Uterus (tissue), 2 donors: ENCODE measurements at regions not wholly inside any gene's neighbourhood (a gene's known extent, or its start where the extent isn't known, plus 50 kb on each side); places are given as distances from the start of the nearest gene placed in this dataset.

Experiments used
- POLR2A ChIP-seq, 2 donors: fragments of 450-650 bp; IDR thresholded peaks; one replicate each; pipeline ENCODE4 v1.6.1; 2016; ENCODE audit warnings: antibody characterized with exemption in 2 of 2, mild to moderate bottlenecking in 1 of 2, moderate library complexity in 1 of 2
- TF ChIP-seq, protein P1 (sequence below), 4 experiments: fragments of 200-600 bp in 2 of 4; fragments of 450-650 bp in 2 of 4; sonication (generic) in 2 of 4; IDR thresholded peaks; one replicate each; pipeline ENCODE4 v1.5.1; 2016 to 2019; ENCODE audit warnings: antibody characterized with exemption in 4 of 4, mild to moderate bottlenecking in 2 of 4, moderate library complexity in 1 of 4

DNA sequence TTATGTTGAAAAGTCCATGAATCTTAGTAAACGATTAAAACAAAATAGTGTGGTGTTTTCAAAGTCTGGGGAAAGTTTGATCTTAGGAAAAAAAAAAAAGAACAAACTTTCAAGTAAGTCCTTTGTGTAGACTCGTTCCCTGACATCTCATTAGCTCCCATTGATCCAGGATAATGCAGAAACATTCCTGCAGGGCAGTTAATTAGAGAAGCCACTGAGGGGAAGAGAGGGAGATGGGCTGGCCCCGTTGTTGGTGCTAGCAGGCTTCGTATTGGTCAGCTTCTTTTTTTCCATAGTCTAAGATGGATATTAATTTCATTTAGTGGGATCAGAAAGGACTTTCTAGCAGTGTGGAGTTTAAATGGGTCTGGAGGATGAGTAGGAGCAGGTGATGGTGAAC, 340.2 kb downstream of the DRD1 start:
- TF ChIP-seq, protein P1, sequence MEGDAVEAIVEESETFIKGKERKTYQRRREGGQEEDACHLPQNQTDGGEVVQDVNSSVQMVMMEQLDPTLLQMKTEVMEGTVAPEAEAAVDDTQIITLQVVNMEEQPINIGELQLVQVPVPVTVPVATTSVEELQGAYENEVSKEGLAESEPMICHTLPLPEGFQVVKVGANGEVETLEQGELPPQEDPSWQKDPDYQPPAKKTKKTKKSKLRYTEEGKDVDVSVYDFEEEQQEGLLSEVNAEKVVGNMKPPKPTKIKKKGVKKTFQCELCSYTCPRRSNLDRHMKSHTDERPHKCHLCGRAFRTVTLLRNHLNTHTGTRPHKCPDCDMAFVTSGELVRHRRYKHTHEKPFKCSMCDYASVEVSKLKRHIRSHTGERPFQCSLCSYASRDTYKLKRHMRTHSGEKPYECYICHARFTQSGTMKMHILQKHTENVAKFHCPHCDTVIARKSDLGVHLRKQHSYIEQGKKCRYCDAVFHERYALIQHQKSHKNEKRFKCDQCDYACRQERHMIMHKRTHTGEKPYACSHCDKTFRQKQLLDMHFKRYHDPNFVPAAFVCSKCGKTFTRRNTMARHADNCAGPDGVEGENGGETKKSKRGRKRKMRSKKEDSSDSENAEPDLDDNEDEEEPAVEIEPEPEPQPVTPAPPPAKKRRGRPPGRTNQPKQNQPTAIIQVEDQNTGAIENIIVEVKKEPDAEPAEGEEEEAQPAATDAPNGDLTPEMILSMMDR (IDR thresholded peaks at IDR 0.05) = no peak
- no peak for TF ChIP-seq POLR2A (IDR thresholded peaks at IDR 0.05)
